IMR-90 (cell line): ENCODE measurements at regions not wholly inside any gene's neighbourhood (a gene's known extent, or its start where the extent isn't known, plus 50 kb on each side); places are given as distances from the start of the nearest gene placed in this dataset.

Experiments
- ATAC-seq: fragments of 200-7000 bp; cut with Tn5 transposase; 2 replicates; pipeline ENCODE4 v1.9.1; 2020; ENCODE audit warnings: low read depth, mild to moderate bottlenecking, moderate library complexity
- BruUV-seq: library from RNA; stranded (reverse); fragments of 400-500 nt; replicated peaks from 2 replicates; lab custom pipeline; 2021; lab: Mats Ljungman, UMichigan
- CTCF ChIA-PET: fragments of 300-600 bp; formaldehyde crosslinking; extraction: SDS; loops from one replicate; lab custom pipeline; 2021; ENCODE audit warnings: antibody characterized with exemption; lab: Yijun Ruan, JAX
- POLR2A ChIA-PET: fragments of 300-600 bp; sonication (Branson Sonifier 250); formaldehyde crosslinking; loops from one replicate; lab custom pipeline; 2022; ENCODE audit warnings: antibody characterized with exemption; ENCODE audit not compliant: unreplicated experiment; lab: Charles Lee
- DNase-seq: peaks from one replicate; pipeline ENCODE4 v3.0.0; 2013
- H2AFZ ChIP-seq: replicated peaks from 2 replicates; pipeline ENCODE3; 2013; ENCODE audit warnings: low read length, mild to moderate bottlenecking; ENCODE audit not compliant: poor library complexity
- H2AK5ac ChIP-seq: 2 replicates; pipeline ENCODE4 v1.6.1; 2013; ENCODE audit warnings: low read depth, low read length, inconsistent platforms
- H2AK9ac ChIP-seq: replicated peaks from 2 replicates; pipeline ENCODE3; 2013; ENCODE audit warnings: mild to moderate bottlenecking, low read depth, low read length, moderate library complexity; ENCODE audit not compliant: poor library complexity
- H2BK120ac ChIP-seq: 2 replicates; pipeline ENCODE4 v1.6.1; 2013; ENCODE audit warnings: low read depth, low read length, inconsistent platforms
- H2BK15ac ChIP-seq: 3 replicates; pipeline ENCODE4 v1.6.1; 2013; ENCODE audit warnings: low read depth, low read length, inconsistent platforms
- H2BK20ac ChIP-seq: 2 replicates; pipeline ENCODE4 v1.6.1; 2013; ENCODE audit warnings: low read depth, mild to moderate bottlenecking, inconsistent platforms, low read length, moderate library complexity
- H2BK5ac ChIP-seq: 2 replicates; pipeline ENCODE4 v1.6.1; 2013; ENCODE audit warnings: mild to moderate bottlenecking, low read depth, low read length, inconsistent platforms; ENCODE audit not compliant: poor library complexity, severe bottlenecking
- H3K14ac ChIP-seq: replicated peaks from 2 replicates; pipeline ENCODE4 v1.6.1; 2013; ENCODE audit warnings: low read depth, low read length, inconsistent platforms
- H3K18ac ChIP-seq: 2 replicates; pipeline ENCODE4 v1.6.1; 2013; ENCODE audit warnings: low read depth, low read length, control low read depth
- H3K23ac ChIP-seq: 2 replicates; pipeline ENCODE4 v1.6.1; 2013; ENCODE audit warnings: low read depth, low read length, inconsistent platforms
- H3K27ac ChIP-seq: 2 replicates; pipeline ENCODE4 v1.5.1; 2013; ENCODE audit warnings: mild to moderate bottlenecking, control low read depth, low read length; ENCODE audit not compliant: insufficient read depth
- H3K27me3 ChIP-seq: 2 replicates; pipeline ENCODE4 v1.6.1; 2013; ENCODE audit warnings: low read length; ENCODE audit not compliant: control insufficient read depth, insufficient read depth
- H3K36me3 ChIP-seq: 2 replicates; pipeline ENCODE4 v1.6.1; 2013; ENCODE audit warnings: low read length, mixed read lengths; ENCODE audit not compliant: control insufficient read depth, insufficient read depth
- H3K4ac ChIP-seq: 2 replicates; pipeline ENCODE4 v1.6.1; 2013; ENCODE audit warnings: low read depth, low read length, inconsistent platforms
- H3K4me1 ChIP-seq: 2 replicates; pipeline ENCODE4 v1.6.1; 2013; ENCODE audit warnings: low read length, mixed read lengths; ENCODE audit not compliant: control insufficient read depth, insufficient read depth
- H3K4me2 ChIP-seq: 2 replicates; pipeline ENCODE4 v1.6.1; 2013; ENCODE audit warnings: low read depth, mild to moderate bottlenecking, control low read depth, low read length, moderate library complexity
- H3K4me3 ChIP-seq: 2 replicates; pipeline ENCODE4 v1.5.1; 2013; ENCODE audit warnings: low read depth, mild to moderate bottlenecking, control low read depth, low read length, moderate library complexity; ENCODE audit not compliant: insufficient read depth
- H3K56ac ChIP-seq: 2 replicates; pipeline ENCODE4 v1.6.1; 2013; ENCODE audit warnings: low read length, inconsistent platforms; ENCODE audit not compliant: insufficient read depth; ENCODE audit errors: extremely low read depth
- H3K79me1 ChIP-seq, 2 experiments: 2 replicates each; pipeline ENCODE4 v1.6.1; 2013; ENCODE audit warnings: low read length in 2 of 2, inconsistent platforms in 1 of 2, low read depth in 1 of 2
- H3K9ac ChIP-seq: 2 replicates; pipeline ENCODE4 v1.6.1; 2013; ENCODE audit warnings: low read depth, low read length, control low read depth
- H3K9me1 ChIP-seq: 2 replicates; pipeline ENCODE4 v1.6.1; 2013; ENCODE audit warnings: low read length, inconsistent platforms; ENCODE audit not compliant: insufficient read depth
- H3K9me3 ChIP-seq: 2 replicates; pipeline ENCODE4 v1.6.1; 2013; ENCODE audit warnings: low read length; ENCODE audit not compliant: control insufficient read depth, insufficient read depth
- H4K20me1 ChIP-seq: 2 replicates; pipeline ENCODE4 v1.6.1; 2013; ENCODE audit warnings: low read length, inconsistent platforms; ENCODE audit not compliant: insufficient read depth
- H4K5ac ChIP-seq: 2 replicates; pipeline ENCODE4 v1.6.1; 2013; ENCODE audit warnings: mild to moderate bottlenecking, low read depth, low read length, control low read depth
- H4K8ac ChIP-seq, 2 experiments: 2 replicates each; pipeline ENCODE4 v1.6.1; 2013; ENCODE audit warnings: low read depth in 2 of 2, low read length in 2 of 2, control low read depth in 1 of 2, inconsistent platforms in 1 of 2
- H4K91ac ChIP-seq: 2 replicates; pipeline ENCODE4 v1.6.1; 2013; ENCODE audit warnings: low read depth, low read length, inconsistent platforms; ENCODE audit not compliant: insufficient read depth
- BHLHE40 ChIP-seq: fragments of 150-350 bp; IDR thresholded peaks from 2 replicates; pipeline ENCODE4 v1.6.1; 2016; ENCODE audit warnings: mild to moderate bottlenecking, low read depth, low read length
- CEBPB ChIP-seq: IDR thresholded peaks from 2 replicates; pipeline ENCODE4 v1.6.1; 2012; ENCODE audit warnings: low read depth, low read length, improper control_type of control experiment
- CHD1 ChIP-seq: IDR thresholded peaks from 2 replicates; pipeline ENCODE4 v1.6.1; 2012; ENCODE audit warnings: low read depth, low read length, improper control_type of control experiment
- CTCF ChIP-seq: conservative IDR thresholded peaks from 2 replicates; pipeline ENCODE4 v1.5.1; 2012; ENCODE audit warnings: mild to moderate bottlenecking, low read depth, low read length, improper control_type of control experiment
- FOS ChIP-seq: fragments of 150-350 bp; IDR thresholded peaks from 2 replicates; pipeline ENCODE4 v1.6.1; 2016; ENCODE audit warnings: low read depth, low read length
- MAFK ChIP-seq: IDR thresholded peaks from 2 replicates; pipeline ENCODE4 v1.6.1; 2012; ENCODE audit warnings: low read depth, low read length, improper control_type of control experiment
- MAZ ChIP-seq: IDR thresholded peaks from 2 replicates; pipeline ENCODE4 v1.6.1; 2012; ENCODE audit warnings: low read depth, mild to moderate bottlenecking, low read length, improper control_type of control experiment, moderate library complexity, borderline replicate concordance
- MXI1 ChIP-seq: IDR thresholded peaks from 2 replicates; pipeline ENCODE4 v1.6.1; 2012; ENCODE audit warnings: low read depth, mild to moderate bottlenecking, low read length, moderate library complexity, borderline replicate concordance
- NFE2L2 ChIP-seq: fragments of 150-350 bp; IDR thresholded peaks from 2 replicates; pipeline ENCODE4 v1.6.1; 2016; ENCODE audit warnings: low read depth, mild to moderate bottlenecking, low read length
- POLR2A ChIP-seq: IDR thresholded peaks from 2 replicates; pipeline ENCODE4 v1.6.1; 2012; ENCODE audit warnings: mild to moderate bottlenecking, low read depth, low read length
- RAD21 ChIP-seq: IDR thresholded peaks from 2 replicates; pipeline ENCODE4 v1.6.1; 2012; ENCODE audit warnings: low read length, improper control_type of control experiment
- RCOR1 ChIP-seq: IDR thresholded peaks from 2 replicates; pipeline ENCODE4 v1.6.1; 2012; ENCODE audit warnings: mild to moderate bottlenecking, low read length, improper control_type of control experiment; ENCODE audit not compliant: insufficient replicate concordance
- RFX5 ChIP-seq: IDR thresholded peaks from 2 replicates; pipeline ENCODE4 v1.8.0; 2012; ENCODE audit warnings: low read depth, mild to moderate bottlenecking, low read length, moderate library complexity
- SMC3 ChIP-seq: fragments of 150-350 bp; IDR thresholded peaks from 2 replicates; pipeline ENCODE4 v1.6.1; 2016; ENCODE audit warnings: low read depth, mild to moderate bottlenecking, antibody characterized with exemption, low read length, moderate library complexity
- WGBS, 2 experiments: methylation state at CpG; one replicate each; pipeline versions ENCODE4 v1.1.5 to v1.1.7; 2013; ENCODE audit warnings: missing lambda C conversion rate in 2 of 2; ENCODE audit not compliant: insufficient read length in 1 of 2; ENCODE audit errors: extremely low coverage in 2 of 2; 5-methylcytosine and 5-hydroxymethylcytosine counted together
- dilution Hi-C: fragments of 300-500 bp; cut with HindIII; formaldehyde crosslinking; loops from one replicate; pipeline ENCODE4 v1.14.3; 2018; ENCODE audit warnings: low sequenced_read_pairs; ENCODE audit not compliant: unreplicated experiment
- in situ Hi-C: fragments of 300-500 bp; cut with MboI; formaldehyde crosslinking; loops from 3 replicates; pipeline ENCODE4 v1.14.3; 2019; ENCODE audit warnings: low sequenced_read_pairs, inconsistent platforms, mixed read lengths
- intact Hi-C: fragments of 100-400 bp; cut with micrococcal nuclease; formaldehyde crosslinking; loops from 2 replicates; pipeline ENCODE4 v1.10.0; 2022
- TF ChIP-seq, protein P1 (sequence below): fragments of 150-350 bp; IDR thresholded peaks from 2 replicates; pipeline ENCODE4 v1.6.1; 2017; ENCODE audit warnings: mild to moderate bottlenecking, antibody characterized with exemption, low read length, low read depth
- TF ChIP-seq, protein P2 (sequence below): fragments of 150-350 bp; IDR thresholded peaks from 2 replicates; pipeline ENCODE4 v1.6.1; 2016; ENCODE audit warnings: low read depth, mild to moderate bottlenecking, low read length, moderate library complexity, borderline replicate concordance

GRCh38 chr9:105957830-105958229 lies 263.5 kb downstream of the TMEM38B start:
- Histone ChIP-seq H2AK9ac (no peak overlapping the region), H2BK15ac (no peak overlapping the region), H3K36me3 (no peaks in the 10 kb centered on the region), H3K4ac (no peak overlapping the region), H3K27me3 (no peaks in the 10 kb centered on the region), H3K9ac (no peak overlapping the region), H3K9me3 (no peaks in the 10 kb centered on the region), H4K91ac (no peak overlapping the region), H2BK5ac (no peak overlapping the region), H2AK5ac (no peak overlapping the region), H3K9me1 (no peaks in the 10 kb centered on the region), H3K79me1 (no peaks in the 10 kb centered on the region), H4K8ac (no peak overlapping the region), H4K20me1 (no peaks in the 10 kb centered on the region), H2AFZ (no peak overlapping the region), H3K27ac (no peak overlapping the region), H3K18ac (no peak overlapping the region), H3K56ac (no peak overlapping the region), H3K4me1 (no peaks in the 10 kb centered on the region), H2BK120ac (no peak overlapping the region), H3K23ac (no peak overlapping the region), H3K4me3 (no peak overlapping the region), H3K4me2 (no peak overlapping the region), H2BK20ac (no peak overlapping the region), H4K5ac (no peak overlapping the region), H3K14ac (no peak overlapping the region)
- TF ChIP-seq BHLHE40 (no peak), CHD1 (no peak), SMC3 (no peak), MXI1 (no peak), CTCF (no peak), NFE2L2 (no peak), RFX5 (no peak), MAZ (no peak), POLR2A (no peak), MAFK (no peak), RAD21 (no peak), FOS (no peak), RCOR1 (no peak), CEBPB (no peak)
- TF ChIP-seq, protein P1, sequence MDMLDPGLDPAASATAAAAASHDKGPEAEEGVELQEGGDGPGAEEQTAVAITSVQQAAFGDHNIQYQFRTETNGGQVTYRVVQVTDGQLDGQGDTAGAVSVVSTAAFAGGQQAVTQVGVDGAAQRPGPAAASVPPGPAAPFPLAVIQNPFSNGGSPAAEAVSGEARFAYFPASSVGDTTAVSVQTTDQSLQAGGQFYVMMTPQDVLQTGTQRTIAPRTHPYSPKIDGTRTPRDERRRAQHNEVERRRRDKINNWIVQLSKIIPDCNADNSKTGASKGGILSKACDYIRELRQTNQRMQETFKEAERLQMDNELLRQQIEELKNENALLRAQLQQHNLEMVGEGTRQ, result no peak
- TF ChIP-seq, protein P2, sequence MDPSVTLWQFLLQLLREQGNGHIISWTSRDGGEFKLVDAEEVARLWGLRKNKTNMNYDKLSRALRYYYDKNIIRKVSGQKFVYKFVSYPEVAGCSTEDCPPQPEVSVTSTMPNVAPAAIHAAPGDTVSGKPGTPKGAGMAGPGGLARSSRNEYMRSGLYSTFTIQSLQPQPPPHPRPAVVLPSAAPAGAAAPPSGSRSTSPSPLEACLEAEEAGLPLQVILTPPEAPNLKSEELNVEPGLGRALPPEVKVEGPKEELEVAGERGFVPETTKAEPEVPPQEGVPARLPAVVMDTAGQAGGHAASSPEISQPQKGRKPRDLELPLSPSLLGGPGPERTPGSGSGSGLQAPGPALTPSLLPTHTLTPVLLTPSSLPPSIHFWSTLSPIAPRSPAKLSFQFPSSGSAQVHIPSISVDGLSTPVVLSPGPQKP, result no peak
- intact Hi-C loops, result no loop called here
- ChIA-PET POLR2A (no interaction called here), CTCF (no interaction called here)
- ATAC-seq, result no peak
- no TSS peak for BruUV-seq
- dilution Hi-C loops, result no loop called here
- in situ Hi-C loops, result no loop called here
- DNase-seq, result no peak
- no CpG with 5 or more reads among the region's 1 CpG for WGBS, 2 experiments
